Uterus (tissue), 2 donors: ENCODE measurements at regions not wholly inside any gene's neighbourhood (a gene's known extent, or its start where the extent isn't known, plus 50 kb on each side); places are given as distances from the start of the nearest gene placed in this dataset.

ENCODE experiments used
- POLR2A ChIP-seq, 2 donors: fragments of 450-650 bp; IDR thresholded peaks; one replicate each; pipeline ENCODE4 v1.6.1; 2016; ENCODE audit warnings: antibody characterized with exemption in 2 of 2, mild to moderate bottlenecking in 1 of 2, moderate library complexity in 1 of 2
- TF ChIP-seq, protein P1 (sequence below), 4 experiments: fragments of 200-600 bp in 2 of 4; fragments of 450-650 bp in 2 of 4; sonication (generic) in 2 of 4; IDR thresholded peaks; one replicate each; pipeline ENCODE4 v1.5.1; 2016 to 2019; ENCODE audit warnings: antibody characterized with exemption in 4 of 4, mild to moderate bottlenecking in 2 of 4, moderate library complexity in 1 of 4

DNA sequence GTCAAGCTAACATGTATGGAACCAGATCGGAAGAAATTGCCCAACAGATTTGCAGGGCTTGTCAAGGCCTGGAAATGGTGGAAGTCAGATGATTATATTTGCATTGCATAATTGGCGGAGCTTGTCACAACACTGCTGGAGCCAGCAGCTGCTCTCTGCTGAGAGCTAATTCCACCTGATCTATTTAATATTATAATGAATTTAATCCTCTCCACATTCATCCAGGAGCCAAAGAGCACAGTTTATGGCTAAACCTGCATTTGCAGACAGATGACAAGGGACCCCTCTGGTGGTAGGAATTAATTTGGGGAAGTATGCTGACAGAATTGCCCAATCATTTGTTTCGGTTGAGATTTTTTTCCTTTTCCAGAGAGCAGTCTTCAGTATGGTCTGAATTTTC lies 730.2 kb downstream of the TUSC7 start:
- no peak for TF ChIP-seq POLR2A (IDR thresholded peaks at IDR 0.05)
- TF ChIP-seq, protein P1, sequence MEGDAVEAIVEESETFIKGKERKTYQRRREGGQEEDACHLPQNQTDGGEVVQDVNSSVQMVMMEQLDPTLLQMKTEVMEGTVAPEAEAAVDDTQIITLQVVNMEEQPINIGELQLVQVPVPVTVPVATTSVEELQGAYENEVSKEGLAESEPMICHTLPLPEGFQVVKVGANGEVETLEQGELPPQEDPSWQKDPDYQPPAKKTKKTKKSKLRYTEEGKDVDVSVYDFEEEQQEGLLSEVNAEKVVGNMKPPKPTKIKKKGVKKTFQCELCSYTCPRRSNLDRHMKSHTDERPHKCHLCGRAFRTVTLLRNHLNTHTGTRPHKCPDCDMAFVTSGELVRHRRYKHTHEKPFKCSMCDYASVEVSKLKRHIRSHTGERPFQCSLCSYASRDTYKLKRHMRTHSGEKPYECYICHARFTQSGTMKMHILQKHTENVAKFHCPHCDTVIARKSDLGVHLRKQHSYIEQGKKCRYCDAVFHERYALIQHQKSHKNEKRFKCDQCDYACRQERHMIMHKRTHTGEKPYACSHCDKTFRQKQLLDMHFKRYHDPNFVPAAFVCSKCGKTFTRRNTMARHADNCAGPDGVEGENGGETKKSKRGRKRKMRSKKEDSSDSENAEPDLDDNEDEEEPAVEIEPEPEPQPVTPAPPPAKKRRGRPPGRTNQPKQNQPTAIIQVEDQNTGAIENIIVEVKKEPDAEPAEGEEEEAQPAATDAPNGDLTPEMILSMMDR (IDR thresholded peaks at IDR 0.05) = peak in 1 of 4 experiments; percentile 6
